ENCODE measurements at regions not wholly inside any gene's neighbourhood (a gene's known extent, or its start where the extent isn't known, plus 50 kb on each side); places are given as distances from the start of the nearest gene placed in this dataset.
A peak's percentile ranks its signal among the peaks of the same experiment; 100 is the strongest.
"Not testable (repeated sequence)": the region's sequence is repeated elsewhere in the genome, so short reads cannot be mapped to it uniquely, and the experiment has no call there.

DNA sequence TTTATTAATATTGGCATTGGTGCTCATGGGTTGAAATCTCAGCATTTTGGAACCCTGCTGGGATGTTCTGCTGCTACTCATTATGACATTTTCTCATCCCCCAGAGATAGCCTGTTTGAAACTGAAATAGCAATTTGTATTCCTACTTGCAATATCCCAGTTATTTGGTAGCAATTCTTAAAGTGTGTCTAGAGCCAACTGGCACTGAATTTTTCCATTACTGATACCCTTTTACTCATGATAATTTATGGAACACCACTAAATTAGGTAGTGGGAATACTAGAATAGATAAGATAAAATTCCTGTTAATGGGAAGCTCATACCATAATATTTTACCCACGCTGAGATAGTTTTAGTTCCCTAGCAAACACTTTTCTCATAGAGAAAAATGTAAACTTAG, 309.3 kb downstream of the SV2B start:
- no peak overlapping the region for H3K4me3 ChIP-seq (ENCODE audit: low read depth, low read length)
- DNase-seq (ENCODE audit: low read depth): no peak
- TF ChIP-seq, protein P1, sequence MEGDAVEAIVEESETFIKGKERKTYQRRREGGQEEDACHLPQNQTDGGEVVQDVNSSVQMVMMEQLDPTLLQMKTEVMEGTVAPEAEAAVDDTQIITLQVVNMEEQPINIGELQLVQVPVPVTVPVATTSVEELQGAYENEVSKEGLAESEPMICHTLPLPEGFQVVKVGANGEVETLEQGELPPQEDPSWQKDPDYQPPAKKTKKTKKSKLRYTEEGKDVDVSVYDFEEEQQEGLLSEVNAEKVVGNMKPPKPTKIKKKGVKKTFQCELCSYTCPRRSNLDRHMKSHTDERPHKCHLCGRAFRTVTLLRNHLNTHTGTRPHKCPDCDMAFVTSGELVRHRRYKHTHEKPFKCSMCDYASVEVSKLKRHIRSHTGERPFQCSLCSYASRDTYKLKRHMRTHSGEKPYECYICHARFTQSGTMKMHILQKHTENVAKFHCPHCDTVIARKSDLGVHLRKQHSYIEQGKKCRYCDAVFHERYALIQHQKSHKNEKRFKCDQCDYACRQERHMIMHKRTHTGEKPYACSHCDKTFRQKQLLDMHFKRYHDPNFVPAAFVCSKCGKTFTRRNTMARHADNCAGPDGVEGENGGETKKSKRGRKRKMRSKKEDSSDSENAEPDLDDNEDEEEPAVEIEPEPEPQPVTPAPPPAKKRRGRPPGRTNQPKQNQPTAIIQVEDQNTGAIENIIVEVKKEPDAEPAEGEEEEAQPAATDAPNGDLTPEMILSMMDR (IDR thresholded peaks at IDR 0.05; ENCODE audit: low read depth, low read length): no peak
- TF ChIP-seq MYC (IDR thresholded peaks at IDR 0.05; ENCODE audit: low read depth, low read length): no peak
- TF ChIP-seq, protein P2, sequence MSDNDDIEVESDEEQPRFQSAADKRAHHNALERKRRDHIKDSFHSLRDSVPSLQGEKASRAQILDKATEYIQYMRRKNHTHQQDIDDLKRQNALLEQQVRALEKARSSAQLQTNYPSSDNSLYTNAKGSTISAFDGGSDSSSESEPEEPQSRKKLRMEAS (IDR thresholded peaks at IDR 0.05; ENCODE audit: low read depth, low read length): no peak

DNA sequence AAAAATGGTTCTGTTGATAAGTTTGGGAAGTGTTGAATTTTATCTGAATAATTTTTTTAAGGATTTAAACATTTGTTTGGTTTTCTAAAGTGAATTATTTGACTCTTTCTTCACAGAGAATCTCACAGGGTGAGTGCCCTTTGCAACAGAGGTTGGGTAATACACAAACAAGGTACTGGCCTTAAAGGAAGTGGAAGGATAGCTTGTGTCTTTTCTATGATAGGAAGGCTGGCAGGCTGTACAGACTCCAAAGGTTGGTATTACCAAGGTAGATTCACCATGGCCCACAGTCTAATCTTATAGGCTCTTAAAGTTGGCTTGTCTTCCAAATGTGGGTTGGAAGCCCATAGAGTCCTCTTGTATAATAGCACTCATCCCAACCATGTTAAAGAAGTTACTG, 311.5 kb downstream of the SV2B start:
- no peak overlapping the region for H3K4me3 ChIP-seq (ENCODE audit: low read depth, low read length)
- TF ChIP-seq, protein P1 (IDR thresholded peaks at IDR 0.05; ENCODE audit: low read depth, low read length): no peak
- TF ChIP-seq POLR2A (IDR thresholded peaks at IDR 0.05; ENCODE audit: extremely low read depth, insufficient read length): no peak
- TF ChIP-seq MYC (IDR thresholded peaks at IDR 0.05; ENCODE audit: low read depth, low read length): no peak
- TF ChIP-seq, protein P2 (IDR thresholded peaks at IDR 0.05; ENCODE audit: low read depth, low read length): no peak
- peak; percentile 6 for DNase-seq (ENCODE audit: low read depth)

DNA sequence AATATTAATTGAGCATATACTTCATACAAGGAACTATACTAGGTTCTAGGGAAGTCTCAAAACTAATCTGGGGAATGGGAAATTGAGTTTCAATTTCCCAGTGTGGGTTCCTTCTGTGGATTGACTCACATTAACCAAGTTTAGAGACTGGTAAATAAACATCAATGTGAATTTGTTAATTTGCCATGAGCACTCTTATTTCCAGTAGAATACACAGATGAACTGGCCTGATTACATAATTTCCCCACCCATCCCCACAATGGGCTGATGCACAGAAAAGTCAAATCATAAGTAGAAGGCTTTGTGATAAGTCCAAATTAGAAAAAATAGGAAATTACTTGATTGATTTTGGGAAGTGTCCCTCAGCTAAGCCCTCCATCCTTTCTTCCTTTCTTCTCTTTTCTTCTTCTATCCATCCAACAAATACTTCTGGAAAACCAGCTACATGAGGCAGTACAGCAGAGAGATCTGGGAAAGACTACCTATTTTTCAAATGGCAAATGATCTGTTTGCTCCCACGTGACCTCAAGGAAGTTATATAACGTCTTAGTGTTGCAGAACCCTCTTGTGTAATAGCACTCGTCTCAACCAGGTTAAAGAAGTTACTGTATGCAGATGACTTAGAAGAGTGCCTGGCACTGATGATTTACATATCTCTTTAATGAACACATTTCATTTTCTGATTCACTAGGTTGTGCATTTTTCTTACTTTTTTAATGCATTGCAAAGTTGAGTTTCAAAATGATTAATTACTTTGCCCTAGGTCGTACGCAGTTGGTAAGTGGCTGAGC, 312.3 kb downstream of the SV2B start:
- DNase-seq (ENCODE audit: low read depth): peak; percentile 73
- no peak for TF ChIP-seq POLR2A (IDR thresholded peaks at IDR 0.05; ENCODE audit: extremely low read depth, insufficient read length)
- peak; percentile 73; the same call in 1 of the 2 replicates for TF ChIP-seq MYC (IDR thresholded peaks at IDR 0.05; ENCODE audit: low read depth, low read length)
- TF ChIP-seq, protein P2 (IDR thresholded peaks at IDR 0.05; ENCODE audit: low read depth, low read length): peak; percentile 88
- H3K4me3 ChIP-seq (ENCODE audit: low read depth, low read length): no peak overlapping the region

DNA sequence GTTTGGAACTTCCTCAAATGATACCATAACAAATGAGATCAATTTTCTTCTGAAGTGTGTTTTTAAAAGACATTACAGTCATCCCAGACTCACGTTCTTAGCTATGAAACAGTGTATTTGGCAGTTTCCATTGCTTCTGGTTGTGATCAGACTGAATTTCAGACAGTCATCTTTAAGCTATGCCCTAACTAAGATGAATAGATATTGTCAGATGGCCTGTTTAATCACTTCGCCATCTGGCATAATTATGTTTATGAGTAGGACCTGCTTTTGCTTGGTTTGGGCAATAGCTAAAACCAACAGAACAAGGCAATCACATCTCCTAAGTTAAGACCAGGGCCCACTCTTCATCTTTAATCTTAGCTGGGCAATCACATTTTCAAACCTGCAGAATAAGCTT, 313.1 kb downstream of the SV2B start:
- no peak for DNase-seq (ENCODE audit: low read depth)
- no peak overlapping the region for H3K4me3 ChIP-seq (ENCODE audit: low read depth, low read length)
- TF ChIP-seq, protein P2 (IDR thresholded peaks at IDR 0.05; ENCODE audit: low read depth, low read length): no peak
- TF ChIP-seq MYC (IDR thresholded peaks at IDR 0.05; ENCODE audit: low read depth, low read length): no peak

DNA sequence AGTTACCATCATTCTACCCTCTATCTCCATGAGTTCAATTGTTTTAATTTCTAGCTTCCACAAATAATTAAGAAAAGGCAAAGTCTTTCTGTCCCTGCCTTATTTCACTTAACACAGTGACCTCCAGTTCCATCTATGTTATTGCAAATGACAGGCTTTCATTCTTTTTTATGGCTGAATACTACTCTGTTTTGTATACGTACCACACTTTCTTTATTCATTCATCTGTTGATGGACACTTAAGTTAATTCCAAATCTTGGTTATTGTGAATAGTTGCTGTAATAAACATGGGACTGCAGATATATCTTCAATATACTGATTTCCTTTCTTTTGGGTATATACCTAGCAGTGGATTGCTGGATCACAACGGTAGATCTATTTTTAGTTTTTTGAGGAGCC, 314.1 kb downstream of the SV2B start:
- no peak overlapping the region for H3K4me3 ChIP-seq (ENCODE audit: low read depth, low read length)
- TF ChIP-seq, protein P2 (IDR thresholded peaks at IDR 0.05; ENCODE audit: low read depth, low read length): no peak
- TF ChIP-seq POLR2A (IDR thresholded peaks at IDR 0.05; ENCODE audit: extremely low read depth, insufficient read length): no peak
- TF ChIP-seq MYC (IDR thresholded peaks at IDR 0.05; ENCODE audit: low read depth, low read length): no peak
- TF ChIP-seq, protein P1 (IDR thresholded peaks at IDR 0.05; ENCODE audit: low read depth, low read length): no peak
- DNase-seq (ENCODE audit: low read depth): no peak

DNA sequence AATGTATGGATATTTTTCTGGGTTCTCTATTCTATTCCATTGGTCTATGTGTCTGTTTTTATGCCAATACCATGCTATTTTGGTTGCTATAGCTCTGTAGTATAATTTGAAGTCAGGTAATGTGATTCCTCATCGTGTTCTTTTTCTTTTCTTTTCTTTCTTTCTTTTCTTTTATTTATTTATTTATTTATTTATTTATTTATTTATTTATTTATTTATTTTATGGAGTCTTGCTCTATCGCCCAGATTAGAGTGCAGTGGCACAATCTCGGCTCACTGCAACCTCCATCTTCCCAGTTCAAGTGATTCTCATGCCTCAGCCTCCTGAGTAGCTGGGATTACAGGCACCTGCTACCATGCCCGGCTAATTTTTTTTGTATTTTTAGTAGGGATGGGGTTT, 315.2 kb downstream of the SV2B start:
- not testable (repeated sequence) for H3K4me3 ChIP-seq (ENCODE audit: low read depth, low read length); DNase-seq (ENCODE audit: low read depth)

DNA sequence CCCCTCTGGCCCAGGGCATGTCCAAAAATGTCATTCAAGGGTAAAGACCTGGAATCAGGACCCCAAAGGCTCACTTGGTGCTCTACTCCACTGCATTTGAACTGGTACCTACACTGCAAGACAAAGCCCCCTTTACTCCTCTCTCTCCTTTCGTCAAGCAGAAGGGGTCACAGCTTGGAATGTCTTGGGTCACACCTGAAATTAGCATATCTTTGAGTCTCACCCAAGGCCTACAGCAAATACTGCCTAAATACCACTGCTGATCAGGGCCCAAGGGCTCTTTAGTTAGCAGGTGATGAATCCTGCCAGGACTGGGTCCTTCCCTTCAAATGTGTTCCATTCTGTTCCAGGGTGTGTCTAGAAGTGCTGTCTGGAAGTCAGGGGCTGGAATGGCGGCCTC, 320.6 kb downstream of the SV2B start:
- TF ChIP-seq MYC (IDR thresholded peaks at IDR 0.05; ENCODE audit: low read depth, low read length): no peak
- TF ChIP-seq, protein P1 (IDR thresholded peaks at IDR 0.05; ENCODE audit: low read depth, low read length): no peak
- TF ChIP-seq POLR2A (IDR thresholded peaks at IDR 0.05; ENCODE audit: extremely low read depth, insufficient read length): no peak
- TF ChIP-seq, protein P2 (IDR thresholded peaks at IDR 0.05; ENCODE audit: low read depth, low read length): no peak
- no peak overlapping the region for H3K4me3 ChIP-seq (ENCODE audit: low read depth, low read length)
- DNase-seq (ENCODE audit: low read depth): no peak

All from NB4 (cell line).